BLaER1 (cell line): ENCODE measurements at regions not wholly inside any gene's neighbourhood (a gene's known extent, or its start where the extent isn't known, plus 50 kb on each side); places are given as distances from the start of the nearest gene placed in this dataset.
A peak's percentile ranks its signal among the peaks of the same experiment; 100 is the strongest.
"Not testable (repeated sequence)": the region's sequence is repeated elsewhere in the genome, so short reads cannot be mapped to it uniquely, and the experiment has no call there.

Experiments used
- H3K27ac ChIP-seq: shearing (Covaris generic); formaldehyde crosslinking; 2 replicates; pipeline ENCODE4 v1.8.1; 2022
- H3K27me3 ChIP-seq: shearing (Covaris generic); formaldehyde crosslinking; 2 replicates; pipeline ENCODE4 v1.8.1; 2022
- H3K36me3 ChIP-seq: shearing (Covaris generic); formaldehyde crosslinking; 2 replicates; pipeline ENCODE4 v1.8.1; 2022
- H3K4me1 ChIP-seq: shearing (Covaris generic); formaldehyde crosslinking; 2 replicates; pipeline ENCODE4 v1.8.1; 2022
- H3K4me2 ChIP-seq: shearing (Covaris generic); formaldehyde crosslinking; 2 replicates; pipeline ENCODE4 v1.8.1; 2022
- H3K4me3 ChIP-seq: shearing (Covaris generic); formaldehyde crosslinking; 2 replicates; pipeline ENCODE4 v1.8.1; 2022
- H3K9ac ChIP-seq: shearing (Covaris generic); formaldehyde crosslinking; 2 replicates; pipeline ENCODE4 v1.8.1; 2022
- H3K9me3 ChIP-seq: shearing (Covaris generic); formaldehyde crosslinking; 2 replicates; pipeline ENCODE4 v1.8.1; 2022
- H4K20me1 ChIP-seq: shearing (Covaris generic); formaldehyde crosslinking; 2 replicates; pipeline ENCODE4 v1.8.1; 2022
- Cebpa-rat ChIP-seq: shearing (Covaris generic); IDR thresholded peaks from 2 replicates; pipeline ENCODE4 v1.8.1; 2022

- no peak for TF ChIP-seq Cebpa-rat
These were observed 82.9 kb upstream of the ZNF644 start for GRCh38 chr1:91104712-91105111.

DNA sequence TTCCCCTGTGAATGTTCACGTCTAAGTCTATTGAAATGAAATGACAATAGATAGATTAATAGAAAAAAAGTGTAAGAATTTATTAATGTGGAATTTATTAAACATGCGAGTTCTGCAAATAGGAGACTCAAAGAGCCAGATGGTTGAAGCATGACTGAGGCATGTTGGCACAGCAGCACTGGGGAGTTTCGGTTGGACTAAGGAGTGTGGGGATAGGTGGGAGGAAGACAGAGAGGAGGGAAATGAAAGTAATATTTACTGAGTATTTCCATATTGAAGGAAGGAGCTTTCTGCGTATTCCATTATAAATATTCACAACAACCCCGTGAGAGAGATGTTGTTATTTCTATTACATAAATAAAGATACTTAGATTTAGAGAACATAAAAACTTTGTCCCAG lies 79.5 kb upstream of the ZNF644 start:
- Histone ChIP-seq H3K36me3 (no peaks in the 10 kb centered on the region), H3K9me3 (no peaks in the 10 kb centered on the region), H3K9ac (no peak overlapping the region), H3K4me3 (no peak overlapping the region), H3K27ac (no peak overlapping the region), H3K27me3 (no peaks in the 10 kb centered on the region), H3K4me2 (no peak overlapping the region), H4K20me1 (no peaks in the 10 kb centered on the region), H3K4me1 (peaks cover 13% of the 10 kb centered on the region)
- TF ChIP-seq Cebpa-rat: no peak

More at GRCh38 chr1:91104712-91105111, 82.9 kb upstream of the ZNF644 start:
- Histone ChIP-seq H3K27ac (no peak overlapping the region), H4K20me1 (no peaks in the 10 kb centered on the region), H3K4me3 (no peak overlapping the region), H3K4me1 (peaks cover 10% of the 10 kb centered on the region), H3K9ac (no peak overlapping the region), H3K9me3 (no peaks in the 10 kb centered on the region), H3K27me3 (no peaks in the 10 kb centered on the region), H3K4me2 (no peak overlapping the region), H3K36me3 (no peaks in the 10 kb centered on the region)

- Histone ChIP-seq H3K4me3 (no peak overlapping the region), H3K4me2 (peak overlapping the region; percentile 49), H3K9ac (no peak overlapping the region), H3K4me1 (peaks cover 13% of the 10 kb centered on the region), H3K36me3 (no peaks in the 10 kb centered on the region), H4K20me1 (no peaks in the 10 kb centered on the region), H3K27ac (no peak overlapping the region), H3K9me3 (no peaks in the 10 kb centered on the region), H3K27me3 (no peaks in the 10 kb centered on the region)
- no peak for TF ChIP-seq Cebpa-rat
These were observed 78.1 kb upstream of the ZNF644 start for GRCh38 chr1:91099746-91100621.

GRCh38 chr1:91098299-91098906 lies 76.6 kb upstream of the ZNF644 start:
- Histone ChIP-seq H3K9me3 (no peaks in the 10 kb centered on the region), H3K9ac (no peak overlapping the region), H3K27me3 (no peaks in the 10 kb centered on the region), H3K4me1 (peaks cover 13% of the 10 kb centered on the region), H3K27ac (no peak overlapping the region), H3K4me3 (no peak overlapping the region), H3K4me2 (no peak overlapping the region), H3K36me3 (no peaks in the 10 kb centered on the region), H4K20me1 (no peaks in the 10 kb centered on the region)
- TF ChIP-seq Cebpa-rat: no peak

DNA sequence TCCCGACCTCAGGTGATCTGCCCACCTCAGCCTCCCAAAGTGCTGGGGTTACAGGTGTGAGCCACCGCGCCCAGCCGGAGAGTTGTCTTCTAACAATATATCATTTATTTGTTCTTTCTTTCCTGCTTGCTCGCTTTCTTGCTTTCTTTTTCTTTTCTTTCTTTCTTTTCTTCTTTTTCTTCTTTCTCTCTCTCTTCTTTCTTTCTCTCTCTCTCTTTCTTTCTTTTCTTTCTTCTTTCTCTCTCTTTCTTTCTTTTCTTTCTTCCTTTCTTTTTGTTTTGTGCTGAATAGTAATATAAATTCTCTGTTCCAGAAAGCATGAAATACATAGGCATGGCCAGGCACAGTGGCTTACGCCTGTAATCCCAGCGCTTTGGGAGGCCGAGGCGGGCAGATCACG lies 73.5 kb upstream of the ZNF644 start:
- not testable (repeated sequence) for H3K9ac ChIP-seq, H3K4me3 ChIP-seq, H3K27ac ChIP-seq, H4K20me1 ChIP-seq, H3K4me1 ChIP-seq, H3K36me3 ChIP-seq, H3K27me3 ChIP-seq, H3K4me2 ChIP-seq, H3K9me3 ChIP-seq

DNA sequence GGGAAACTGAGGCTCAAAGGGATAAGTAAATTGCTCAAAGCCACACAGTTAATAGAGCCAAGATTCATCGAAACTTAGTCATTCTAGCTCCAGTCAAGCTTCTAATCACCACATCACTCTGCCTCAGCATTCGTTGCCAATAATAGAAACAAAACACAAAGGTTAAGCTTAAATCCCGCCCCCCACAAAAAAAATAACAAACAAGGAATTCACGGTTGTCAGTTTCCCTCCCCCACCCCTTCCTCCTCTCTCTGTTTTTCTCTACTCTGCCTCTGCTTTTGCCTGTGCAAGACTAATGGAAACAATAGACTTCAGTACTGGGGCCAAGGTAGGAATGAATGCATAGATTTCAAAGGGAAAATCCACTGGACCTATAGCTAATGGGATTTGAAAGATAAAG lies 70.7 kb upstream of the ZNF644 start:
- Histone ChIP-seq H3K4me2 (no peak overlapping the region), H3K27me3 (no peaks in the 10 kb centered on the region), H3K4me3 (no peak overlapping the region), H3K9me3 (peaks cover 17% of the 10 kb centered on the region), H3K9ac (no peak overlapping the region), H3K36me3 (no peaks in the 10 kb centered on the region), H4K20me1 (no peaks in the 10 kb centered on the region), H3K4me1 (no peaks in the 10 kb centered on the region), H3K27ac (no peak overlapping the region)
- TF ChIP-seq Cebpa-rat: no peak

DNA sequence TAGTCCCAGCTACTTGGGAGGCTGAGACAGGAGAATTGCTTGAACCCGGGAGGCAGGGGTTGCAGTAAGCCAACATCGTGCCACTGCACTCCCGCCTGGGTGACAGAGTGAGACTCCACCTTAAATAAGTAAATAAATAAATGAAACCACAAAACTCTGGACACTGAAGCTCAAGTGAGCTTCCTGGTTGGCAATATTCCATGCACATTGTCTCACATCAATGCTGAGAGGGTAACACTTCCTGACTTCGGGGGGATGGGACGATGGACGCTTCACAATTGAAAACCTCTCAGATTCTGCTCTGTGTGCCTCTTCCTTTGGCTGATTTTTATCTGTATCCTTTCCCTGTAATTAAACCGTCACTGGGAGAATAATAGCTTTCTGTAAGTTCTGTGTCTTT lies 70.0 kb upstream of the ZNF644 start:
- Histone ChIP-seq H4K20me1 (no peaks in the 10 kb centered on the region), H3K27ac (no peak overlapping the region), H3K4me2 (no peak overlapping the region), H3K27me3 (no peaks in the 10 kb centered on the region), H3K4me3 (no peak overlapping the region), H3K9ac (no peak overlapping the region), H3K4me1 (no peaks in the 10 kb centered on the region), H3K36me3 (no peaks in the 10 kb centered on the region), H3K9me3 (peaks cover 17% of the 10 kb centered on the region)
- no peak for TF ChIP-seq Cebpa-rat

- TF ChIP-seq Cebpa-rat: no peak
- Histone ChIP-seq H4K20me1 (no peaks in the 10 kb centered on the region), H3K36me3 (no peaks in the 10 kb centered on the region), H3K9me3 (no peaks in the 10 kb centered on the region), H3K9ac (no peak overlapping the region), H3K27me3 (no peaks in the 10 kb centered on the region), H3K4me3 (no peak overlapping the region), H3K4me2 (no peak overlapping the region), H3K4me1 (peaks cover 5% of the 10 kb centered on the region), H3K27ac (no peak overlapping the region)
These were observed 58.8 kb upstream of the ZNF644 start for GRCh38 chr1:91080650-91081049.

DNA sequence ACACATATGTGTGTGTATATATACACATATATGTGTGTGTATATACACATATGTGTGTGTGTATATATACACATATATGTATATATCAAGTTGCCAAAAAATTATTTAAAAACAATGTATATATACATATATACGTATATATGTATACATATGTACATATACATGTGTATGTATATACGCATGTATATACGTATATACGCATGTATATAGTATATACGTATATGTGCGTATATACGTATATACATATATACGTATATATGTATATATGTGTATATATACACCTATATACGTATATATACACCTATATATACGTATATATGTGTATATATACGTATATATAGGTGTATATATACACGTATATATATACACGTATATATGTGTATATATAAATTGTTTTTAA lies 57.0 kb upstream of the ZNF644 start:
- H3K36me3 ChIP-seq: no peaks in the 10 kb centered on the region
- no peak overlapping the region for H3K4me2 ChIP-seq
- no peaks in the 10 kb centered on the region for H3K27me3 ChIP-seq
- no peaks in the 10 kb centered on the region for H4K20me1 ChIP-seq
- no peaks in the 10 kb centered on the region for H3K9me3 ChIP-seq
- TF ChIP-seq Cebpa-rat: no peak
- H3K9ac ChIP-seq: no peak overlapping the region
- H3K4me1 ChIP-seq: peaks cover 15% of the 10 kb centered on the region
- no peak overlapping the region for H3K27ac ChIP-seq
- no peak overlapping the region for H3K4me3 ChIP-seq

GRCh38 chr1:91076834-91077233 lies 55.0 kb upstream of the ZNF644 start:
- Histone ChIP-seq H3K9me3 (no peaks in the 10 kb centered on the region), H3K4me1 (peaks cover 15% of the 10 kb centered on the region), H3K36me3 (no peaks in the 10 kb centered on the region), H3K4me3 (no peak overlapping the region), H3K27me3 (no peaks in the 10 kb centered on the region), H3K9ac (no peak overlapping the region), H4K20me1 (no peaks in the 10 kb centered on the region), H3K4me2 (no peak overlapping the region), H3K27ac (no peak overlapping the region)
- no peak for TF ChIP-seq Cebpa-rat
